ENCODE measurements at regions not wholly inside any gene's neighbourhood (a gene's known extent, or its start where the extent isn't known, plus 50 kb on each side); places are given as distances from the start of the nearest gene placed in this dataset.

DNA sequence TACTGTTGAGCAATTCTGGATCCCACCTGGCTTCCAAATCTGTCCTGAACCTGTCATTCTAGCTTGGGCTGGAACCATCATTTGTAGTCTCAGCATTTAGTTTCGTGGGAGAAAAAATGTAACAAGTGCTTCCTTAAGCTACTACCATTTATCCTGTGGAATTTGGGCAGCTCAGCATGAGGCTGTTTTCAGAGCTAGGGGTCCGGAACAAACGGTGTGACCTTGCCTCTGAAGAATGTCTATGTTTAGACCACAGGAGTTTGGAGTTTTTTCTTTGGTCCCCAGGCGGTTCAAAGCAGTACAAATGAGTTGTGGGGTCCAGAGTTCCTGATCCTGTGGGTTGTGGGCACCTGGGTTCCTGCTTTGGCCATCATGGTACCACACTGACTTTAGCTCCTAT, 59.1 kb upstream of the TMEM178A start:
- Histone ChIP-seq H3F3A (ENCODE audit: insufficient read depth, low read length) (no peaks in the 10 kb centered on the region), H3K9me3 (replicated peaks; ENCODE audit: insufficient read depth, low read length) (no peaks in the 10 kb centered on the region), H2AFZ (ENCODE audit: low read length) (no peak overlapping the region), H3K9me2 (replicated peaks; ENCODE audit: insufficient read depth, low read length) (no peaks in the 10 kb centered on the region), H3K79me2 (ENCODE audit: low read length) (no peaks in the 10 kb centered on the region), H3K9ac (ENCODE audit: low read length) (no peak overlapping the region), H3K36me3 (replicated peaks; ENCODE audit: insufficient read depth, low read length) (no peaks in the 10 kb centered on the region), H4K20me1 (ENCODE audit: insufficient read depth, low read length) (no peaks in the 10 kb centered on the region), H3K4me3 (ENCODE audit: low read length) (no peak overlapping the region), H3K4me1 (ENCODE audit: low read length) (no peaks in the 10 kb centered on the region), H3K27ac (ENCODE audit: low read length) (no peak overlapping the region), H3K27me3 (replicated peaks; ENCODE audit: insufficient read depth, low read length) (no peaks in the 10 kb centered on the region), H3K4me2 (ENCODE audit: low read depth, low read length) (no peak overlapping the region)
- TF ChIP-seq EZH2phosphoT487 (IDR thresholded peaks at IDR 0.05; ENCODE audit: low read length), result no peak
- TF ChIP-seq, protein P1, sequence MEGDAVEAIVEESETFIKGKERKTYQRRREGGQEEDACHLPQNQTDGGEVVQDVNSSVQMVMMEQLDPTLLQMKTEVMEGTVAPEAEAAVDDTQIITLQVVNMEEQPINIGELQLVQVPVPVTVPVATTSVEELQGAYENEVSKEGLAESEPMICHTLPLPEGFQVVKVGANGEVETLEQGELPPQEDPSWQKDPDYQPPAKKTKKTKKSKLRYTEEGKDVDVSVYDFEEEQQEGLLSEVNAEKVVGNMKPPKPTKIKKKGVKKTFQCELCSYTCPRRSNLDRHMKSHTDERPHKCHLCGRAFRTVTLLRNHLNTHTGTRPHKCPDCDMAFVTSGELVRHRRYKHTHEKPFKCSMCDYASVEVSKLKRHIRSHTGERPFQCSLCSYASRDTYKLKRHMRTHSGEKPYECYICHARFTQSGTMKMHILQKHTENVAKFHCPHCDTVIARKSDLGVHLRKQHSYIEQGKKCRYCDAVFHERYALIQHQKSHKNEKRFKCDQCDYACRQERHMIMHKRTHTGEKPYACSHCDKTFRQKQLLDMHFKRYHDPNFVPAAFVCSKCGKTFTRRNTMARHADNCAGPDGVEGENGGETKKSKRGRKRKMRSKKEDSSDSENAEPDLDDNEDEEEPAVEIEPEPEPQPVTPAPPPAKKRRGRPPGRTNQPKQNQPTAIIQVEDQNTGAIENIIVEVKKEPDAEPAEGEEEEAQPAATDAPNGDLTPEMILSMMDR (IDR thresholded peaks at IDR 0.05; ENCODE audit: low read length), result no peak
- no peak for TF ChIP-seq EZH2 (optimal IDR thresholded peaks at IDR 0.05; ENCODE audit: low read depth, low read length)
- DNase-seq, result no peak

- Histone ChIP-seq H3K4me1 (ENCODE audit: low read length) (no peaks in the 10 kb centered on the region), H3K4me3 (ENCODE audit: low read length) (no peak overlapping the region), H3K4me2 (ENCODE audit: low read depth, low read length) (no peak overlapping the region), H3K9me2 (replicated peaks; ENCODE audit: insufficient read depth, low read length) (no peaks in the 10 kb centered on the region), H3K27ac (ENCODE audit: low read length) (no peak overlapping the region), H3K9me3 (replicated peaks; ENCODE audit: insufficient read depth, low read length) (no peaks in the 10 kb centered on the region), H3K79me2 (ENCODE audit: low read length) (no peaks in the 10 kb centered on the region), H3K36me3 (replicated peaks; ENCODE audit: insufficient read depth, low read length) (no peaks in the 10 kb centered on the region), H3K27me3 (replicated peaks; ENCODE audit: insufficient read depth, low read length) (no peaks in the 10 kb centered on the region), H4K20me1 (ENCODE audit: insufficient read depth, low read length) (no peaks in the 10 kb centered on the region), H3K9ac (ENCODE audit: low read length) (no peak overlapping the region), H2AFZ (ENCODE audit: low read length) (no peak overlapping the region), H3F3A (ENCODE audit: insufficient read depth, low read length) (no peaks in the 10 kb centered on the region)
- TF ChIP-seq EZH2 (optimal IDR thresholded peaks at IDR 0.05; ENCODE audit: low read depth, low read length) (no peak), EZH2phosphoT487 (IDR thresholded peaks at IDR 0.05; ENCODE audit: low read length) (no peak)
- TF ChIP-seq, protein P1 (IDR thresholded peaks at IDR 0.05; ENCODE audit: low read length), result no peak
- no peak for DNase-seq
Measured at GRCh38 chr2:39607538-39608262, 58.0 kb upstream of the TMEM178A start.

GRCh38 chr2:39608263-39608575, 57.5 kb upstream of the TMEM178A start:
- H3K9me3 ChIP-seq (replicated peaks; ENCODE audit: insufficient read depth, low read length), result no peaks in the 10 kb centered on the region
- H3K36me3 ChIP-seq (replicated peaks; ENCODE audit: insufficient read depth, low read length), result no peaks in the 10 kb centered on the region
- H3K27ac ChIP-seq (ENCODE audit: low read length), result no peak overlapping the region
- no peaks in the 10 kb centered on the region for H3K4me1 ChIP-seq (ENCODE audit: low read length)
- TF ChIP-seq EZH2 (optimal IDR thresholded peaks at IDR 0.05; ENCODE audit: low read depth, low read length) (no peak), EZH2phosphoT487 (IDR thresholded peaks at IDR 0.05; ENCODE audit: low read length) (no peak)
- TF ChIP-seq, protein P1 (IDR thresholded peaks at IDR 0.05; ENCODE audit: low read length), result no peak
- no peaks in the 10 kb centered on the region for H3F3A ChIP-seq (ENCODE audit: insufficient read depth, low read length)
- no peaks in the 10 kb centered on the region for H3K79me2 ChIP-seq (ENCODE audit: low read length)
- DNase-seq, result no peak
- no peak overlapping the region for H3K4me2 ChIP-seq (ENCODE audit: low read depth, low read length)
- H3K9ac ChIP-seq (ENCODE audit: low read length), result no peak overlapping the region
- no peaks in the 10 kb centered on the region for H4K20me1 ChIP-seq (ENCODE audit: insufficient read depth, low read length)
- H2AFZ ChIP-seq (ENCODE audit: low read length), result no peak overlapping the region
- H3K4me3 ChIP-seq (ENCODE audit: low read length), result no peak overlapping the region
- no peaks in the 10 kb centered on the region for H3K27me3 ChIP-seq (replicated peaks; ENCODE audit: insufficient read depth, low read length)
- no peaks in the 10 kb centered on the region for H3K9me2 ChIP-seq (replicated peaks; ENCODE audit: insufficient read depth, low read length)
